HG03045 (cell line): ENCODE measurements at regions not wholly inside any gene's neighbourhood (a gene's known extent, or its start where the extent isn't known, plus 50 kb on each side); places are given as distances from the start of the nearest gene placed in this dataset.

Experiments used
- ATAC-seq: cut with Tn5 transposase; IDR thresholded peaks from one replicate; pipeline ENCODE4 v1.9.1; 2021; ENCODE audit warnings: mild to moderate bottlenecking, moderate library complexity; ENCODE audit not compliant: unreplicated experiment

GRCh38 chr2:164103271-164103670, 367.5 kb upstream of the FIGN start:
- no peak for ATAC-seq

GRCh38 chr2:164102366-164102765, 366.6 kb upstream of the FIGN start:
- no peak for ATAC-seq

GRCh38 chr2:164091673-164092072, 355.9 kb upstream of the FIGN start:
- no peak for ATAC-seq

- ATAC-seq: no peak
Observed at GRCh38 chr2:164090533-164090932, 354.7 kb upstream of the FIGN start.

GRCh38 chr2:164084066-164084465, 348.3 kb upstream of the FIGN start:
- no peak for ATAC-seq

- ATAC-seq: no peak
Observed at GRCh38 chr2:164080486-164080885, 344.7 kb upstream of the FIGN start.

GRCh38 chr2:164079258-164079657, 343.4 kb upstream of the FIGN start:
- ATAC-seq: no peak

GRCh38 chr2:164078421-164078820, 342.6 kb upstream of the FIGN start:
- ATAC-seq: no peak

- ATAC-seq: no peak
Observed at GRCh38 chr2:164073101-164074074, 337.6 kb upstream of the FIGN start.

- no peak for ATAC-seq
Observed at GRCh38 chr2:164069540-164069939, 333.7 kb upstream of the FIGN start.

GRCh38 chr2:164068063-164068462, 332.3 kb upstream of the FIGN start:
- no peak for ATAC-seq

- ATAC-seq: no peak
Observed at GRCh38 chr2:164066095-164066494, 330.3 kb upstream of the FIGN start.

- ATAC-seq: no peak
Observed at GRCh38 chr2:164065038-164065437, 329.2 kb upstream of the FIGN start.

- ATAC-seq: no peak
Observed at GRCh38 chr2:164061129-164061746, 325.4 kb upstream of the FIGN start.

GRCh38 chr2:164060031-164060430, 324.2 kb upstream of the FIGN start:
- no peak for ATAC-seq

GRCh38 chr2:164055623-164056022, 319.8 kb upstream of the FIGN start:
- no peak for ATAC-seq

GRCh38 chr2:164054651-164055050, 318.8 kb upstream of the FIGN start:
- ATAC-seq: no peak

- ATAC-seq: no peak
Observed at GRCh38 chr2:164053021-164053420, 317.2 kb upstream of the FIGN start.

GRCh38 chr2:164052006-164052405, 316.2 kb upstream of the FIGN start:
- no peak for ATAC-seq

GRCh38 chr2:164048729-164049128, 312.9 kb upstream of the FIGN start:
- no peak for ATAC-seq

GRCh38 chr2:164046040-164046439, 310.2 kb upstream of the FIGN start:
- ATAC-seq: no peak

GRCh38 chr2:164044622-164045021, 308.8 kb upstream of the FIGN start:
- no peak for ATAC-seq
